Mammary epithelial cell (primary cell): ENCODE measurements at regions not wholly inside any gene's neighbourhood (a gene's known extent, or its start where the extent isn't known, plus 50 kb on each side); places are given as distances from the start of the nearest gene placed in this dataset.
A peak's percentile ranks its signal among the peaks of the same experiment; 100 is the strongest.

Source experiments
- EZH2 ChIP-seq: IDR thresholded peaks from 2 replicates; pipeline ENCODE4 v1.6.1; 2012; ENCODE audit warnings: low read length, inconsistent platforms, borderline replicate concordance
- TF ChIP-seq, protein P1 (sequence below), 2 donors: IDR thresholded peaks in 1 of 2; conservative IDR thresholded peaks in 1 of 2; 2 replicates each; pipeline ENCODE4 v1.5.1; 2011 to 2012; ENCODE audit warnings: inconsistent platforms in 2 of 2, low read length in 2 of 2, mild to moderate bottlenecking in 2 of 2, control low read depth in 1 of 2, low read depth in 1 of 2; ENCODE audit not compliant: insufficient read depth in 1 of 2; ENCODE audit errors: extremely low read depth in 1 of 2

GRCh38 chr1:172778456-172779455, 119.9 kb downstream of the FASLG start:
- no peak for TF ChIP-seq EZH2
- TF ChIP-seq, protein P1, sequence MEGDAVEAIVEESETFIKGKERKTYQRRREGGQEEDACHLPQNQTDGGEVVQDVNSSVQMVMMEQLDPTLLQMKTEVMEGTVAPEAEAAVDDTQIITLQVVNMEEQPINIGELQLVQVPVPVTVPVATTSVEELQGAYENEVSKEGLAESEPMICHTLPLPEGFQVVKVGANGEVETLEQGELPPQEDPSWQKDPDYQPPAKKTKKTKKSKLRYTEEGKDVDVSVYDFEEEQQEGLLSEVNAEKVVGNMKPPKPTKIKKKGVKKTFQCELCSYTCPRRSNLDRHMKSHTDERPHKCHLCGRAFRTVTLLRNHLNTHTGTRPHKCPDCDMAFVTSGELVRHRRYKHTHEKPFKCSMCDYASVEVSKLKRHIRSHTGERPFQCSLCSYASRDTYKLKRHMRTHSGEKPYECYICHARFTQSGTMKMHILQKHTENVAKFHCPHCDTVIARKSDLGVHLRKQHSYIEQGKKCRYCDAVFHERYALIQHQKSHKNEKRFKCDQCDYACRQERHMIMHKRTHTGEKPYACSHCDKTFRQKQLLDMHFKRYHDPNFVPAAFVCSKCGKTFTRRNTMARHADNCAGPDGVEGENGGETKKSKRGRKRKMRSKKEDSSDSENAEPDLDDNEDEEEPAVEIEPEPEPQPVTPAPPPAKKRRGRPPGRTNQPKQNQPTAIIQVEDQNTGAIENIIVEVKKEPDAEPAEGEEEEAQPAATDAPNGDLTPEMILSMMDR (conservative IDR thresholded peaks at IDR 0.05 in 1 of 2, IDR thresholded peaks at IDR 0.05 in 1 of 2; ENCODE audit: extremely low read depth in 1 of 2, insufficient read depth in 1 of 2, low read depth in 1 of 2, low read length in 2 of 2): peak; percentile 16 to 22
